GM18502 (cell line): ENCODE measurements at regions not wholly inside any gene's neighbourhood (a gene's known extent, or its start where the extent isn't known, plus 50 kb on each side); places are given as distances from the start of the nearest gene placed in this dataset.

Source experiments
- ATAC-seq: cut with Tn5 transposase; IDR thresholded peaks from one replicate; pipeline ENCODE4 v1.9.1; 2021; ENCODE audit warnings: mild to moderate bottlenecking; ENCODE audit not compliant: unreplicated experiment, poor library complexity

DNA sequence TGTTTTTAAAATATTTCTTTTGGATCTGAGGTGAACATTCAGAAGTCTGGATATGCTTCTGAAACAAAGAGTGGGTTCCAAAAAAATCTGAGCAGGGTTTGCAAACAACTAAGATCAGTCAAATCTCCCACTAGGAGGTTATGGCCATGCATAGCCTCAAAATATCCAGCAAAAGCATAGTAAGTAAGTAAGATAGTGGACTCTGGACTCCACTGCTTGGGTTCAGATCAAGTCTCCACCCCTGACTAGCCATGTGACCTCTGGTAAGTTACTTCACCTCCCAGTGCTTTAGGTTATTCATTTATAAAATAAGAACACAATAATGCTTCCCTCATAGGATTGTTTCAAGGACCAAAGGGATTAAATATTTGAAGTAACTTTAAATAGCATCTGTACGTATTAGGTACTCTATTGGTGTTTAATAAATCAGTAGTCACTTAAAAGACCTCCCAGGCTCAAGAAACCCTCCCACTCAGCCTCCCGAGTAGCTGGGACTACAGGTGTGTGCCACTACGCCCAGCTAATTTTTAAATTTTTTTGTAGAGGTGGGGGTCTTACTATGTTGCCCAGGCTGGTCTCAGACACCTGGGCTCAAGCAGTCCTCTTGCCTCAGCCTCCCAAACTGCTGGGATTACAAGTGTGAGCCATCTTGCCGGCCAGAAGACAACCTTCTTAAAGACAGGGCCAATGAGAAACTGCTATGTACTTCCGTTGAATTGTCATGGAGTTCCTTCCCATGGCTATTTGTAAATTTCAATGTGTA is 95.7 kb upstream of the SOX5 start:
- no peak for ATAC-seq

DNA sequence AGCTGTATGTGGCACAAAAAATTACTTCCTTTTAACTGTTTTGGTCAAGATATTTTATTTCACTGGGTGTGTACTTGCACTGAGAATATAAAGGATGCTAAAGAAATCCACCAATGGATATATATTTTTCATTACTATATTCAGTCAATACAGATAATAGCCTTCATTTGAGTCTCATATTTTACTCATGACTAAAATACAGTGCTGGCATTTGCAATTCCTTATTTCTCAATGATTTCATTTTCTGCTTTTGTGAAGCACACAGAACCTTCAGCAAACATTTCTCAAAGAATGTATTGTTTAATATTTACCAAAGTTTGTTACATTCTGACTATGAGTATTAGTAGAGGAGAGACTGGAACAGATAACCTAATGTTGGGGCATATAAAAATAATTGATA is 93.2 kb upstream of the SOX5 start:
- ATAC-seq: no peak

DNA sequence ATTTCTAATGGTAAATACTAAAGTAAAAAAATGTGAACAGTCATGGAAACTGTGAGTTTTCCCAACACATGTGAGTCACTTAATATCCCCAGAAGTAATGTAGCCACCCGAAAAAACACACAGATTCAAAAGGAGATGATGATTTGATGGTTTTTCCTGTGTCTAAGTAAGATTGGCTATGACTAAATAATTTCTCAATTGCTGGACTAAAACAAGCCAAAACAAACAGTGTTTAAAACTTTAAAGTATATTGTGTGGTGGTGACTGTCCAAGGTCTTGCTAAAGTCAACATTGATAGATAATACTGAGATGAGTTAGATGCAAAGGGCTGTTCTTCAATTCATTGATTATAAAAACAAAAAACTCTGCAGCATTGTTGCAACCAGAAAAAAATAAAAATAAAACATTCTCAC is 89.6 kb upstream of the SOX5 start:
- no peak for ATAC-seq

DNA sequence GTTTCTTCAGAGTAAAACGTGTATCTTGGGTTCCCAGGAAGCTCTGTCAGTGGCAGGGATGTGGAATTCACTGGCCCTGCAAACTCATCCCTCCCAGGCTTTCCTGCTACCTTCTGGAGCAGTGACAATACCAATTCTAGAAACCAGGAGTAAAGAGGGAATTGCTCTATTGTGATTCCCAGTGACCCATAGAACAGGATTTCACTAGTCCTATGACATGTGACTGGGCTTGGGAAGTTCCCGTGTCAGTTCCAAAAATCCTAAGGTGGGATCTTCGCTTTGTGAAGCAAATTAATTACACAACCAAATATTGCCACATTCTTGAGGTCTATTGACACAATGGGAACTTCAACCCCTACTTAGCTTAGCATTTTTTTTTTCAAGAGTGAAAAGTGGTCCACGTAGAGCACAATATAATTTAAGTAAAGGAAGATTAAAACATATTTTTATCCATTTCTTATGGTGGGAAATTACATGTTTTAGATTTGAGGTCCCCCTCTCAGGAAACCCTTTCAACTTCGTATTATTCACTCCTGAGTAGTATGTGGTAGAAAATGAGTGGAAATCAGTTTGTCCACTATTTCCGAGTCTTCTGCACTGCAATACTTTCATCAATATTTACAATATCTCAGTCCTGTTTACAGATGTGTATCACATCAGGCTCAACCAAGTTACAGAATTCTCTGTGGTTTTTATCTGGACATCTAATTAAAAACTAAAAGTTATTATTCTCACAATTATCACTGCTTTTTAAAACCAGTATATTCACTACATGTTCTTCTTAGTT is 88.9 kb upstream of the SOX5 start:
- ATAC-seq: no peak

DNA sequence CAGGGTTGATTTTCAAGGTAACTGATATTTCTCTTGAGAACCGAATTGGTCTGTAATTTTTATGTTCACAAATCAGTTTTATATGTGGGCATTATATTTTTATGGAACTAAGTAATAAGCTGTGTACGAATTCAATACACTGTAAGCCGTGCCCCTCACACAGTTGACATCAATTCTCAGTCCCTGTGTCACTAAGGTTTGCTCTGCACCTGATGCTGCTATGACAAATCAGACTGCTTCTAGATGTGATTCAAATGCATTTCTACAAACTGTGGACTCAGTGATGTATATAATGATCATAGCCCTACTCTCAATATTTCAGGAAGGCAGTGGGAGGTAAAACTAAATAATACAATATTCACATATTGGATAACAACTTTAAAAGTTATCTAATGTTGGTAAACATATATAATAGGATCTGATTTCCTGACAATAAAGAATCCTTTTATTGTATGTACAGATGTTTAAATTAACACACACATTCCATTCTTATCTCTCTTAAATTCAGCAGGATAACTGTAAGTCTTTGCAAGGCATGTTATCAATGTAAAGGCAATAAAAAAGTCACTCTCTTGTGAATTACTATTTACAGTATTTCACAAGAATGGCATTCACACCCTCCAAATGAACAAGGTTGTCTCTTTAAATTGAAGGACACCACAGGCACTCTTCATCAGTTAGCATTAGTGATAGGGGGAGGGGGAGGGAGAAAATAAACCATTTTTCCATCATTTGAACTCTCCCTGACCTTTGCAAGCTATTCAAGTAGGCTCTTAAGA is 87.2 kb upstream of the SOX5 start:
- ATAC-seq: no peak

DNA sequence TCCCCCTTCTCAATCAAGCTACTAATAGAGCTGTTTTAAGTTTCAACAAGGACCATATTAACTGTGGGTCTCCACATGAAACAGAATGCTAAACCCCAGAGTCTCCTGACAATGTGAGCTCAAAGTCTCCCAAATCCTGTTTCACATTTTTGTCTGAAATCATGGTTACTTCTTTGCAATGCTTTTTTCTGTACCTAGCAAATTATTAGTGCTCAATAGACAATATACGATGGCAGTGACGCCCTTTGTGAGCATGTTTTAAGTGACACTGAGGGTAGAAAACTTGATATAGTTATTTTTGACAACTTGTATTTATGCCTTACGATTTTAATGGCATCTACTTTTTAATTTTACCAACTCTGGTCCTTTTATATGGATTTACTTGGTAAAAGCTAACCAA is 85.4 kb upstream of the SOX5 start:
- ATAC-seq: no peak

DNA sequence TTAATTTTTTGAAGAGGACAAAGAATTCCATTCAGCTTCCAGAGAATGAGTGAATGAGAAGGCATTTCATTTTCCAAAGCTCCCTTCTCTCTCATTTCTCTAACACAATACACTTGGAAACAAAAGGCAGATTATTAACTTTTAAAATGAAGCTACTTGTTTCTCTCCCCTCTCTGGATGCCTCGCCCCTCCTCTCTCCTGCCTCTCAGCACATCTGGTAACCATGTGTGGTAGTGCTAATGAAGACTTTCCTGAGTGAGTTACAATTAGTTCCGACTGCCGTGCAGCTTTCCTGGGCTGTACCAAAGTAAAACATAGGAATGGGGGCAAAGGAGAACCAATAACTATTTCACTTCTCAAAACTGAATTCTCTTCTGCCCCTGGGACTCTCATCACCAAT is 84.7 kb upstream of the SOX5 start:
- no peak for ATAC-seq

DNA sequence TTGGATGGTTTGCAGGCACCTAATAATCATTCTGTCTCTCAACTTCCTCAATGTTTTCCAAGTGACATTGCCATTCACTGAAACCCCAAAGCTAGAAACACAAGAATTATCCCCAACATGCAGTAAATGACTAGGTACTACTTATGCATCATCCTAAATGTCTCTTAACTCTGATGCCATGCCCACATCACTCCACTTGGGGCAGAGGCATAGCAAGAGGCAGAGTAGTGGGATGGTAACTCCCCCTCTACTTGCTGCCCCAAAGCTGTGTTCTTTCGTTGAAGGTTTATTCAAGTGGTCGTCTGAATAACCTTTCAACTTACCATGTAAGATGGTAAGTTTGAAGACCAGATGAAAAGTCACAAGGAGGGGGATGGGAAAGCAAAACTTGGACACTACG is 77.9 kb upstream of the SOX5 start:
- no peak for ATAC-seq

DNA sequence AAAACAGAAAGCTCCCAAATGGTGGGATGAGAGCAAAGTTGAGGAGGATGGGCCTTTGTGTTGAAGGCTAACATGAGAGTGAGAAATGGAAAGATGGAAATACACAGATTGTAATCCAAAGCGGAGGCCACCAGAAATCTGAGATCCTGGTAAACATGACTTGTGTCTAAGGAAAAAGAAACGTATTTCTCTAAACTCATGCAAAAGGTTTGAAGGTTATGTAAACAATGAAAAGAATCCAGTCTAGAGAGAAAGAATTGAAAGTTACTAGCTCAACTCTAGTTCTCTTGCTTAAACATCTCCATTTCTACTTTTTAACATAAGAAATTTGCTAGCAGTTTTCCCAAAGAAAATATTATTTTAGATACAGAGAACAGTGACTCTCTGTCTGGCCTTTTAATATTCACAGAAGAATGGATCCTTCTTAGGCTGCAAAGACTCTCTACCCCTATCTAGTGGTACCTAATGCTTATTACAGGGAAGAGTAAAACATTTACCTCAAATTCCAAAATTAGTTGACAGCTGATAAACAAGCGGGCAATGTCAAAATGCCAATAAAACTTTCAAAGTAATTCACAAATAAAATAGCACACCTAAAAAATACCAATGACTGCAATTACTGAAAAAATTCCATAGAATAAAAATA is 75.8 kb upstream of the SOX5 start:
- peak; percentile 53 for ATAC-seq

DNA sequence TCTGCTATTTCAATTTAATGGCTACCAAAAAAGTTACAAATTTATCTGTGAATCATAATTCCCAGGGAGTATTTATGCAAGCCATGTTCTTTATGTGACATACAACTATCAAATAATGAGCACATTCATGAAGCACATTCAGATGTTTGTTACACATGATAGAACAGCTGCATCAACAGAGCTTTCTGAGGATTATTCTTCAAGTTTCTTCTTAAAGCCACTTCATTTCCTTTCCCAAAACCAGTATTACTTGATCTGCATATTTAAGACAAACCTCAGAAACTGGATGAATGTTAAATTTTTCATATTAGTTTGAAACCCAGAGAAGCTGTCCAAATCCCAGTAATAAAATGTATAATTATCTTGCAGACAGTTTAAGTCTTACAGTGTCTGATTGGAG is 73.6 kb upstream of the SOX5 start:
- ATAC-seq: no peak

DNA sequence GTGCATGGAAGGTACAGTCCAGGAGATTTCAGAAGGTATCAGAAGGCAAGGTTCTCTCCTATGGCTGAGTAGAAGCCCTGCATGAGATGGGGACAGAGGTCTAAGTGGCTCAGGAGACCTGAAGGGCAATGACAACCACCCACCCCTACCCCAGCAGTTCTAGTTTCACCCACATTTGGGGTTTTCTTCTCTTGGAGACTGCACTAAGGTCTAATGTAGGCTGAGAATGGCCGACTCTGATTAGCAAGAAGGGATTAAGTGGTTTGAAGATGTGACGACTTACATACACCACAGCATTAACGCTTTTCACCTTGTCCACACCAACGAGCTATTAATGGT is 71.7 kb upstream of the SOX5 start:
- no peak for ATAC-seq

DNA sequence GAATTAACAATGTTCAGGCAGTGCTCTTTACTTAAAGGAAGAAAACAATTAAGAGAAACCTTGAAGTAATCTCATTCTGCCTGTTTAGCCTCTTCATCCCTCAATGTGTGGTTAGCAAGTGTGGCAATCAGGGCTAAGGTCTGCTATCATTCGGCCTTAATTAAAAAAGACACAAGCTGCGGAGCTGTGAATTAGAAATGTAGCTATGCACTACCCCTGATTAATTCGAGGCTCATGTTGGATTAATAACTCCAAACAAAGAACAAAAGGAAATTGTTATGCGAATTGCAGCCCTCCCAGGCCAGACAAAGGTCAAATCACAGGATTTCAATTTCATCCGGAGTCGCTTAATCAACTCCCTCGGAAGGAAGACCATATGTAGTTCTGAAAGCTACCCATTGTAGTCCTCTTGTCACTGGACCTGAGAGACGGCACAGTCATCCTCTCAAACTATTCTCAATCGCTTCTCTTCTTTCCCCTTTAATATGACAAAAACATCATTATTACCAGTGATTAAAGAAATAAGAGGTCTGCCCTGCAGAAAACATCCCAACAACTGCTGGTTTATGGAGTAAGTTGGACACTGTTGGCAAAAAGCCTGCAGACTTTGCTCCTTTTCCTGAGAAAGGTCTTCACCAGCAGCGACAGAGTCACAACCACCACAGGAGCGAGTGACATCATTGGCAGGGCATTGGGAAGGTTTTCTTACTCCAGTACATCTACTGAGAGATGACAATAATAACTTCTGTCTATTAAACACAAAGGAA is 71.1 kb upstream of the SOX5 start:
- ATAC-seq: no peak

DNA sequence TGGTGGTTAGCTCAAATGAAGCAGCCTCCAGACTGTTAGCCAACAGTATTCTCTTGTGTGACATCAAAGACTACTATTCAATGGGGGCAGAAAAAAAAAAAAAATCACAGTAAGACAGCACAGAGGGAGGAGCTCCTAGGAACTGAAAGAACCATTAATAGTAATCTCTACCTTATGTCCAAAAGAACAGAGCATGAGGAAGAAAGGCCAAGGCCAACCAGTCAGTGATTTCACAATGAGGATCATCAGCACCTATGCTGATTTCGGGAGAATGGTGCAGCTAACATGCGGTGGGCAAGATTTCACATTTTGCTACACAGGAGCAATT is 66.3 kb upstream of the SOX5 start:
- ATAC-seq: no peak

DNA sequence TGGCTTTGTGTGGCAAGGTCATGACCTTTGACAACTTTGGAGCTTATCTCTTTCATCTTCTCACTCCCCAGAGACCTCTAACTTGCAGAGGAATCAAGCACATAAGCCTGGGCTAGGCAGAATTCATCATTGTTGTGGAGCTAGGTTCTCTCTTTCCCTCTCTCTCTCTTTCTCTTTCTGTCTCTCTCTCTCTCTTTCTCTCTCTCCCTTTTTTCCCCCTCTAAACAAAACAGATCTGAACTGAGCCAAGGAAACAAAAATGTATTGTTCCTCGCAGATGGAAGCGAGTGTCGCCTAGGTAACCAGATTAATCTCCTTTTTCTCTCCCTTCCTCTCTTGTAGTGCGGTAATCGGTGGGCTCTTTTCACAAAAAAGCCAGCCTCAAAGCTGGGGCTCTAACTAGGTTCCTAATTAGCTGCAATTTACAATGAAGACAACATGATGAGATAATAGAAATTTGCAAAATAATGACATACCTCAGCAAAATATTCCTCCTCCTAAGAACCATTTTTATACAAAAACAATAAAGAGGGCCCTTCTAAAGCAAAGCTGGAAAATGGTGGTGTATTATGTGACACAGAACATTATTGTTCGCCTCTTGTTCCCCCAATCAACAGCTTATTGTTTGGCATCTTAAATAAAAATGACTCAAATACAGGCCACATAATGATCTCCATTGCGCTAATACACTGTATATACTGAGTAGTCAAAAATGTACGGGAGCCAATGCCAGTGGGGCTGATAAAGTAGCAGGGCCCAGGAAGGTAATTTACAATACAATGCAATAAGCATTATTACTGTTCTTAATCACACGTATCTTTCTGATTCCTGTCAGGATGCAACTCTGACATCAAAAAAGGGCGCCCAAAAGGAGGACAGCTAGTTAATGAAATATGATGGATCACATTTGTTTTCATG is 65.7 kb upstream of the SOX5 start:
- ATAC-seq: no peak

DNA sequence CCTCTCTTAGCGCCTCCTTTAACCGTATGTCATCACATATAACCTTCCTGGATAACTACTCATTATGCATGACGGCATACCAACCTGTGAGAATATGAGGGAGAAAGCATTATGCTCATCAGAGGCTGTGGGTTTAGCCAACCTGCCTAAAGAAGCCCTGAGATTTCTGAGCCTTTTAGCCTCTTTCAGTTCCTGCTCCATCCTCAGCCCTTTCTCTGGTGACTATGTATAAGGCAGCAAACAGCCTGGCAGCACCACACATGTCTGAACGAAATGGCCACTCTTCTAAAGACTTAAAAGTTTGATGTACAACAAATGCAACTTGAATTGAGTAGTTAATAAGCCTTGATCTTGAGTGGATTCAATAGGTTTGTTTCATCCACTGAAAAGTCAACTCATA is 64.8 kb upstream of the SOX5 start:
- ATAC-seq: no peak

DNA sequence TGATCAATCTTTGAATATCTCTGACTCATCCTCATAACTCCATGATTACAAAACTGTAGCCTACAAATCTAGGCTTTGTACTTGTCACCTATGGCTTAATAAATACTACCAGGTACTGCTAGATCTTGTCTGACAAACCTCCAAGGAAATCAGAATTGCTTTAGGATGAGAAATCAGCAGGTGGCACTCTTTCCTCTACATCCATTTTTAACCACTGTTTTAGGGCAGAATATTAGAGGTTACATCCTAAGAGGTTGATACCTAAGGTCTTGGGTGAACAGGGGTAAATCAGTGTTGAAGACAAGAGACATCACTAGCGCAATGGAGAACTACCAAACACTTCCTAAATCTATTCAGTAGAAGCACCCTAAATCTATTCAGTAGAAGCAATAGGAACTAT is 63.1 kb upstream of the SOX5 start:
- ATAC-seq: no peak

DNA sequence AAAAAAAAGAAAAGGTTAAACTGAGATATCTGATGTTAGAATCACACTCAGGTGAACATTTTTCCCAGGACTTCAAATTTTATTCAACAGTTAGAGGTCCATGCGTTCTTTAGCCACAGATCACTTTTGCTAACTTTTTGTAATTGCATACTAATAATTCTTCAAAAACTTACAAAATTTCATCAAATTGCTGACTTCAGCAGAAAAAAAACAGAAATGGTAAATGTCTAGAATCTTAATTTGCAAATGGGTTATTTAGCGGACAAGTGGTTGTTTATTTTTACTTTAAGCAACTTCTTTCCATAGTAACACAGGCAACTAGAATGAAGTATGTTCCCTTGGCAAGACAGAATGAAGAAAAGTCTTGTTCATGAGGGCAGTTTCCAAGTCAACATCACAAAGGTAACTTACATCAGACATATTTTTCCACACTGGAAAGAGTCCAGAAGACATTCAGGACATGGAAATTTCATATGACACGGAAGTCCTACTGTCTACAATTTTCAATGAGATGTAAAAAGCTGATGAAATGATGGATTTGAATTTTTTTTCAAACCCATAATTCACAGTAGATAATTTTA is 62.5 kb upstream of the SOX5 start:
- ATAC-seq: no peak

DNA sequence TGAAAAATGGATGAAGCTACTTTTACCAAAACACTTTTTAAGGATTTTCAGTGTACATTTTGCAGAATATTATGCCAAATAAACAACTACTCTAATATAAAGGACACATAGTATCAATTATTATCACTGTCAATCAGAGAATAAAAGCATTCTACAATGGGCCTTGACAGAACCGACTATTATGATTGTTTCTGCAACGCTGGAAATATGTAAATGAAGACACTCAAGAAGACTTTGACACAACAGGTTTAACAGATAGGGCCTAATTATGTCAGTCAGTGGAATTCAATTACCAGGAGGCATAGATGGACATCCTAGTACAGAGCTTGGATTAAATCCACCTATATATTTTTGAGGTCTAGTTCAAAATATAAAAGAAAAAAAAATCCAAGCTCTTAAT is 58.7 kb upstream of the SOX5 start:
- ATAC-seq: no peak
